ENCODE measurements at regions not wholly inside any gene's neighbourhood (a gene's known extent, or its start where the extent isn't known, plus 50 kb on each side); places are given as distances from the start of the nearest gene placed in this dataset.

DNA sequence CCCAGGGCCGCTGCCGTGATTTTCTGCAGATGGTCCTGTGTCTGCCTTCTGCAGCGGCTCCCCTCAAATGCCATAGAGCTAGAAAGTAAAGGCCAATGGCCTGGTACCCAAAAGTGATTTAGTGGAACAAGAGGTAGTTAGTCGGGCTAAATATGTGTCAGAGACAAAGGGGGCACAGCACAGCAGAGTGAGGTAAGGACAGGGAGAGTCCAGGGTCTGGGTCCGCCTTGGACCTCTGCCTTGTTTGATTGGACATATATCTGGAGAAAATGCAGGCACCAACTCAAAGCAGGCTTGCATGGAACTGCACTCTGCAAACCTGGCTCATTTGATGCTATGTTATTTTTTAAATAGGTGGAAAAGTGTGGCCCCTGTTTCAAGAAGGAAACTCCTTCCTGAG lies 249.6 kb upstream of the B3GAT1 start:
- TF ChIP-seq, protein P1, sequence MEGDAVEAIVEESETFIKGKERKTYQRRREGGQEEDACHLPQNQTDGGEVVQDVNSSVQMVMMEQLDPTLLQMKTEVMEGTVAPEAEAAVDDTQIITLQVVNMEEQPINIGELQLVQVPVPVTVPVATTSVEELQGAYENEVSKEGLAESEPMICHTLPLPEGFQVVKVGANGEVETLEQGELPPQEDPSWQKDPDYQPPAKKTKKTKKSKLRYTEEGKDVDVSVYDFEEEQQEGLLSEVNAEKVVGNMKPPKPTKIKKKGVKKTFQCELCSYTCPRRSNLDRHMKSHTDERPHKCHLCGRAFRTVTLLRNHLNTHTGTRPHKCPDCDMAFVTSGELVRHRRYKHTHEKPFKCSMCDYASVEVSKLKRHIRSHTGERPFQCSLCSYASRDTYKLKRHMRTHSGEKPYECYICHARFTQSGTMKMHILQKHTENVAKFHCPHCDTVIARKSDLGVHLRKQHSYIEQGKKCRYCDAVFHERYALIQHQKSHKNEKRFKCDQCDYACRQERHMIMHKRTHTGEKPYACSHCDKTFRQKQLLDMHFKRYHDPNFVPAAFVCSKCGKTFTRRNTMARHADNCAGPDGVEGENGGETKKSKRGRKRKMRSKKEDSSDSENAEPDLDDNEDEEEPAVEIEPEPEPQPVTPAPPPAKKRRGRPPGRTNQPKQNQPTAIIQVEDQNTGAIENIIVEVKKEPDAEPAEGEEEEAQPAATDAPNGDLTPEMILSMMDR (CRISPR knock-in tag; IDR thresholded peaks at IDR 0.05), result no peak
- TF ChIP-seq, protein P2, sequence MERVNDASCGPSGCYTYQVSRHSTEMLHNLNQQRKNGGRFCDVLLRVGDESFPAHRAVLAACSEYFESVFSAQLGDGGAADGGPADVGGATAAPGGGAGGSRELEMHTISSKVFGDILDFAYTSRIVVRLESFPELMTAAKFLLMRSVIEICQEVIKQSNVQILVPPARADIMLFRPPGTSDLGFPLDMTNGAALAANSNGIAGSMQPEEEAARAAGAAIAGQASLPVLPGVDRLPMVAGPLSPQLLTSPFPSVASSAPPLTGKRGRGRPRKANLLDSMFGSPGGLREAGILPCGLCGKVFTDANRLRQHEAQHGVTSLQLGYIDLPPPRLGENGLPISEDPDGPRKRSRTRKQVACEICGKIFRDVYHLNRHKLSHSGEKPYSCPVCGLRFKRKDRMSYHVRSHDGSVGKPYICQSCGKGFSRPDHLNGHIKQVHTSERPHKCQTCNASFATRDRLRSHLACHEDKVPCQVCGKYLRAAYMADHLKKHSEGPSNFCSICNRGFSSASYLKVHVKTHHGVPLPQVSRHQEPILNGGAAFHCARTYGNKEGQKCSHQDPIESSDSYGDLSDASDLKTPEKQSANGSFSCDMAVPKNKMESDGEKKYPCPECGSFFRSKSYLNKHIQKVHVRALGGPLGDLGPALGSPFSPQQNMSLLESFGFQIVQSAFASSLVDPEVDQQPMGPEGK (CRISPR knock-in tag; IDR thresholded peaks at IDR 0.05), result no peak
- TF ChIP-seq MXD4 (CRISPR knock-in tag; IDR thresholded peaks at IDR 0.05), result no peak
- no peak for TF ChIP-seq ZNF709 (CRISPR knock-in tag; IDR thresholded peaks at IDR 0.05)
